ENCODE measurements at regions not wholly inside any gene's neighbourhood (a gene's known extent, or its start where the extent isn't known, plus 50 kb on each side); places are given as distances from the start of the nearest gene placed in this dataset.

DNA sequence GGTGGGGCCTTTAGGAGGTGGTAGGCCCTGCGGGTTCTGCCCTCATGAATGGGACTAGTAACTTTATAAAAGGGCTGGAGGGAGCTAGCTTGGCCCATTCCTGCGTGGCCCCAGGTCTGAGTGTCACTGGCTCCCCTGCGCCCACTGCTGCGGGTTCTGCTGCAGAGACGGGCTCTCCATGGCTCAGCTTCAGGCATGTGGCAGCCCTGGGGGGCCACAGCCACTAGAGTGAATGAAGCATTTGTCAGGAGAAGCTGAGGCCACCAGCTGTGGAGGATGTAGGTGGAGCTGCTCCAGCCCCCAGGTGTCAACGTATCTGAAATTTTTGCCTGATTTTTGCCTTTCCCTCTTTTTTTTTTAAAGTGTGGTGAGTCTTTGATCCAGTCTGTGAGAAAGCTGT is 119.1 kb downstream of the SOX1 start:
- no peak overlapping the region for H2AFZ ChIP-seq (ENCODE audit: low read depth, low read length, poor library complexity, severe bottlenecking)
- no peaks in the 10 kb centered on the region for H3K4me1 ChIP-seq (ENCODE audit: control insufficient read depth in 1 of 2, insufficient read depth in 2 of 2, low read length in 2 of 2)
- no peaks in the 10 kb centered on the region for H3K36me3 ChIP-seq (ENCODE audit: control insufficient read depth in 1 of 2, insufficient read depth in 2 of 2, low read length in 2 of 2)
- H3K79me2 ChIP-seq (ENCODE audit: insufficient read depth, low read length): no peaks in the 10 kb centered on the region
- H3K9ac ChIP-seq (ENCODE audit: low read length): no peak overlapping the region
- BruUV-seq (replicated peaks): no TSS peak
- ChIA-PET RAD21 (ENCODE audit: low non-redundant PET in 1 of 2, low total read pairs in 2 of 2, uncharacterized antibody in 2 of 2, unreplicated experiment in 2 of 2) (no interaction called here), POLR2A (no interaction called here), CTCF (no interaction called here)
- no peak overlapping the region for H3K4me3 ChIP-seq (replicated peaks in 1 of 2; ENCODE audit: low read depth in 1 of 2, low read length in 2 of 2)
- no peaks in the 10 kb centered on the region for H3K9me2 ChIP-seq (ENCODE audit: insufficient read depth)
- H4K20me1 ChIP-seq (ENCODE audit: insufficient read depth): no peaks in the 10 kb centered on the region
- no peak overlapping the region for H3K27ac ChIP-seq (ENCODE audit: low read depth, low read length)
- ATAC-seq: no peak
- no peak for TF ChIP-seq JUND (IDR thresholded peaks at IDR 0.05)
- no peak for TF ChIP-seq FOSL1 (IDR thresholded peaks at IDR 0.05; ENCODE audit: low read depth)
- TF ChIP-seq RAD21 (IDR thresholded peaks at IDR 0.05; ENCODE audit: low read depth): no peak
- no peak for TF ChIP-seq SP1 (IDR thresholded peaks at IDR 0.05; ENCODE audit: low read depth)
- no peak overlapping the region for H3K4me2 ChIP-seq (ENCODE audit: low read length)
- no peaks in the 10 kb centered on the region for H3K9me3 ChIP-seq (ENCODE audit: control insufficient read depth in 1 of 2, insufficient read depth in 1 of 2, low read depth in 1 of 2, low read length in 2 of 2)
- no peak for DNase-seq (ENCODE audit: low read depth, low spot score)
- peaks cover 5% of the 10 kb centered on the region for H3K27me3 ChIP-seq (ENCODE audit: insufficient read depth, low read length)
- intact Hi-C loops (cut with micrococcal nuclease): no loop called here

DNA sequence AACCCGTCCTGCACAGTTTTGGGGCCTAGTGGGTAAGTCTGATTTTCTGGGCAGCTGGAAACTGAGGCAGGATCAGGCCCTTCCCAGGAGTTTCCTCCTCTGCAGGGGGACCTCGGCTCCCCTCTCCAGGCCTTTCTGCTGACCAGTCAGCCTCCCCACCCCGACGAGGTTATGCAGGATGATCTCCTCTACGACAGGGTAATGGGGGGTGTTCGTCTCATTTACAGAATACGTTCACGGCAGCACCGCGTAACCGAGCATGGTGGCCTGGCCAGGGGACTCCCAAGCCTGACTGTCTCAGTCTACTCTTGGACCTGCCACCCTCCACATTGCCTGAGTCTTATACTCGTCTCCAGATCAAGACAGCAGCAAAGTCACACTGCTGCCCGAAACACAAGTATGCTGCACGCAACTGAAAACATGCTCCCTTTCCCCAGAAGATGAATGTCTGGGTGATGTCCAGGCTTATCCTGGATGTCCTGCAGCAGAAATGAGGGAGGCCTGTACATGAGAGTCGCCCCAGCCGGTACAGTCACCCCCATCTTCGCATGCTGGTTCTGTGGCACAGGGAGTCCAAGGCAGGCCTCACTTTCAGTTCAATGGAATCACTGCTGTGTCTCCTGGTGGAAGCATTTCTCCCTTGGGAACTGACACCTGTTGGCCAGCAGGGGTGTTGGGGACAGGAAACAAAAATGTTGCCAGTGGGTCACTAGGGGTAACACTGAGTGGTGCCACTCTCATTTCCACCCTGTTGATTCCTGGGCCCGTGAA is 120.8 kb downstream of the SOX1 start:
- no peak for DNase-seq (ENCODE audit: low read depth, low spot score)
- Histone ChIP-seq H3K36me3 (ENCODE audit: control insufficient read depth in 1 of 2, insufficient read depth in 2 of 2, low read length in 2 of 2) (no peaks in the 10 kb centered on the region), H3K4me3 (replicated peaks in 1 of 2; ENCODE audit: low read depth in 1 of 2, low read length in 2 of 2) (no peak overlapping the region), H3K4me1 (ENCODE audit: control insufficient read depth in 1 of 2, insufficient read depth in 2 of 2, low read length in 2 of 2) (no peaks in the 10 kb centered on the region), H4K20me1 (ENCODE audit: insufficient read depth) (no peaks in the 10 kb centered on the region), H3K9me2 (ENCODE audit: insufficient read depth) (no peaks in the 10 kb centered on the region), H3K9me3 (ENCODE audit: control insufficient read depth in 1 of 2, insufficient read depth in 1 of 2, low read depth in 1 of 2, low read length in 2 of 2) (no peaks in the 10 kb centered on the region), H3K27me3 (ENCODE audit: insufficient read depth, low read length) (0 out of 2 replicates have a peak, but pooled peaks cover 4% of the 10 kb centered on the region), H3K4me2 (ENCODE audit: low read length) (no peak overlapping the region), H2AFZ (ENCODE audit: low read depth, low read length, poor library complexity, severe bottlenecking) (no peak overlapping the region), H3K79me2 (ENCODE audit: insufficient read depth, low read length) (no peaks in the 10 kb centered on the region), H3K27ac (ENCODE audit: low read depth, low read length) (no peak overlapping the region), H3K9ac (ENCODE audit: low read length) (no peak overlapping the region)
- CTCF ChIA-PET: no interaction called here
- POLR2A ChIA-PET: no interaction called here
- RAD21 ChIA-PET (ENCODE audit: low non-redundant PET in 1 of 2, low total read pairs in 2 of 2, uncharacterized antibody in 2 of 2, unreplicated experiment in 2 of 2): no interaction called here
- no TSS peak for BruUV-seq (replicated peaks)
- no peak for TF ChIP-seq FOSL1 (IDR thresholded peaks at IDR 0.05; ENCODE audit: low read depth)
- TF ChIP-seq, protein P1, sequence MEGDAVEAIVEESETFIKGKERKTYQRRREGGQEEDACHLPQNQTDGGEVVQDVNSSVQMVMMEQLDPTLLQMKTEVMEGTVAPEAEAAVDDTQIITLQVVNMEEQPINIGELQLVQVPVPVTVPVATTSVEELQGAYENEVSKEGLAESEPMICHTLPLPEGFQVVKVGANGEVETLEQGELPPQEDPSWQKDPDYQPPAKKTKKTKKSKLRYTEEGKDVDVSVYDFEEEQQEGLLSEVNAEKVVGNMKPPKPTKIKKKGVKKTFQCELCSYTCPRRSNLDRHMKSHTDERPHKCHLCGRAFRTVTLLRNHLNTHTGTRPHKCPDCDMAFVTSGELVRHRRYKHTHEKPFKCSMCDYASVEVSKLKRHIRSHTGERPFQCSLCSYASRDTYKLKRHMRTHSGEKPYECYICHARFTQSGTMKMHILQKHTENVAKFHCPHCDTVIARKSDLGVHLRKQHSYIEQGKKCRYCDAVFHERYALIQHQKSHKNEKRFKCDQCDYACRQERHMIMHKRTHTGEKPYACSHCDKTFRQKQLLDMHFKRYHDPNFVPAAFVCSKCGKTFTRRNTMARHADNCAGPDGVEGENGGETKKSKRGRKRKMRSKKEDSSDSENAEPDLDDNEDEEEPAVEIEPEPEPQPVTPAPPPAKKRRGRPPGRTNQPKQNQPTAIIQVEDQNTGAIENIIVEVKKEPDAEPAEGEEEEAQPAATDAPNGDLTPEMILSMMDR (IDR thresholded peaks at IDR 0.05 in 2 of 3, conservative IDR thresholded peaks at IDR 0.05 in 1 of 3; ENCODE audit: borderline replicate concordance in 1 of 3, insufficient read depth in 1 of 3, low read depth in 2 of 3, low read length in 2 of 3): peak in 2 of 3 experiments; percentile 15 to 19; a peak in 1 of 6 replicates
- intact Hi-C loops (cut with micrococcal nuclease): no loop called here
- peak; percentile 61 for ATAC-seq
